ENCODE measurements at regions not wholly inside any gene's neighbourhood (a gene's known extent, or its start where the extent isn't known, plus 50 kb on each side); places are given as distances from the start of the nearest gene placed in this dataset.

- Histone ChIP-seq H3K4me3 (no peak overlapping the region), H3K36me3 (no peaks in the 10 kb centered on the region), H3K27ac (no peak overlapping the region), H3K27me3 (no peaks in the 10 kb centered on the region), H3K9me3 (no peaks in the 10 kb centered on the region), H3K4me1 (no peaks in the 10 kb centered on the region)
- no peak for DNase-seq
- intact Hi-C loops (cut with DNase I), result no loop called here
- ATAC-seq, result no peak
- TF ChIP-seq POLR2A (IDR thresholded peaks at IDR 0.05), result no peak
- TF ChIP-seq CTCF (IDR thresholded peaks at IDR 0.05), result no peak
- WGBS (ENCODE audit: insufficient coverage, low coverage, low lambda C conversion rate, missing lambda C conversion rate), result 55% methylated on average over 7 of the region's 10 CpGs
These were observed 427.5 kb downstream of the LRATD1 start for GRCh38 chr2:15059870-15060512.

GRCh38 chr2:15061268-15061667 is 428.8 kb downstream of the LRATD1 start:
- ATAC-seq (no peak), DNase-seq (no peak)
- Histone ChIP-seq H3K27ac (no peak overlapping the region), H3K4me3 (no peak overlapping the region), H3K27me3 (no peaks in the 10 kb centered on the region), H3K9me3 (no peaks in the 10 kb centered on the region), H3K4me1 (no peaks in the 10 kb centered on the region), H3K36me3 (no peaks in the 10 kb centered on the region)
- 100% methylated on average over 1 of the region's 1 CpG for WGBS (ENCODE audit: insufficient coverage, low coverage, low lambda C conversion rate, missing lambda C conversion rate)
- intact Hi-C loops (cut with DNase I), result no loop called here
- TF ChIP-seq POLR2A (IDR thresholded peaks at IDR 0.05), result no peak

- intact Hi-C loops (cut with DNase I), result no loop called here
These were observed 433.6 kb downstream of the LRATD1 start for GRCh38 chr2:15066138-15066537.

GRCh38 chr2:15069149-15069548 is 436.6 kb downstream of the LRATD1 start:
- Histone ChIP-seq H3K27ac (no peak overlapping the region), H3K36me3 (no peaks in the 10 kb centered on the region), H3K4me3 (no peak overlapping the region), H3K4me1 (no peaks in the 10 kb centered on the region), H3K9me3 (no peaks in the 10 kb centered on the region), H3K27me3 (no peaks in the 10 kb centered on the region)
- intact Hi-C loops (cut with DNase I), result no loop called here
- ATAC-seq, result no peak
- no peak for DNase-seq
- WGBS (ENCODE audit: insufficient coverage, low coverage, low lambda C conversion rate, missing lambda C conversion rate), result 47% methylated on average over 5 of the region's 5 CpGs
- TF ChIP-seq POLR2A (IDR thresholded peaks at IDR 0.05) (no peak), CTCF (IDR thresholded peaks at IDR 0.05) (no peak)

More at GRCh38 chr2:15066138-15066537, 433.6 kb downstream of the LRATD1 start:
- no peaks in the 10 kb centered on the region for H3K27me3 ChIP-seq
- H3K36me3 ChIP-seq, result no peaks in the 10 kb centered on the region
- H3K4me3 ChIP-seq, result no peak overlapping the region
- H3K4me1 ChIP-seq, result no peaks in the 10 kb centered on the region
- H3K9me3 ChIP-seq, result no peaks in the 10 kb centered on the region
- ATAC-seq (no peak), DNase-seq (no peak)
- H3K27ac ChIP-seq, result no peak overlapping the region
- no peak for TF ChIP-seq CTCF (IDR thresholded peaks at IDR 0.05)
- no peak for TF ChIP-seq POLR2A (IDR thresholded peaks at IDR 0.05)
- WGBS (ENCODE audit: insufficient coverage, low coverage, low lambda C conversion rate, missing lambda C conversion rate), result 82% methylated on average over 3 of the region's 3 CpGs

DNA sequence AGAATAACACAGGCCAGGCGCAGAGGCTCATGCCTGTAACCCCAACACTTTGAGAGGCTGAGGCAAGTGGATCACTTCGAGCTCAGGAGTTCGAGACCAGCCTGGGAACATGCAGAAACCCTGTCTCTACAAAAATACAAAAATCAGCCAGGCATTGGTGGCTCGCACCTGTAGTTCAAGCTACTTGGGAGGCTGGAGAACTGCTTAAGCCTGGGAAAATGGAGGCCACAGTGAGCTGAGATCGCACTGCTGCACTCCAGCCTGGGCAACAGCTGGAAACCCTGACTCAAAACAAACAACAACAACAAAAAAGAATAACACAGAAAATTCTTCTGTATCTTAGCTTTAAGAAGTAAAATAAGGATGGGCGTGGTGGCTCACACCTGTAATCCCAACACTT is 440.3 kb downstream of the LRATD1 start:
- Histone ChIP-seq H3K36me3 (no peaks in the 10 kb centered on the region), H3K9me3 (no peaks in the 10 kb centered on the region), H3K4me3 (no peak overlapping the region), H3K4me1 (no peaks in the 10 kb centered on the region), H3K27ac (no peak overlapping the region), H3K27me3 (no peaks in the 10 kb centered on the region)
- no peak for TF ChIP-seq CTCF (IDR thresholded peaks at IDR 0.05)
- TF ChIP-seq POLR2A (IDR thresholded peaks at IDR 0.05), result no peak
- intact Hi-C loops (cut with DNase I), result no loop called here
- DNase-seq (no peak), ATAC-seq (no peak)
- WGBS (ENCODE audit: insufficient coverage, low coverage, low lambda C conversion rate, missing lambda C conversion rate), result 67% methylated on average over 6 of the region's 6 CpGs
